Embryonic facial prominence (tissue), 1 donor: ENCODE measurements at regions not wholly inside any gene's neighbourhood (a gene's known extent, or its start where the extent isn't known, plus 50 kb on each side); places are given as distances from the start of the nearest gene placed in this dataset.

Experiments
- DNase-seq: peaks from one replicate; pipeline ENCODE4 v3.0.0-alpha.2; 2016; ENCODE audit errors: extremely low spot score

DNA sequence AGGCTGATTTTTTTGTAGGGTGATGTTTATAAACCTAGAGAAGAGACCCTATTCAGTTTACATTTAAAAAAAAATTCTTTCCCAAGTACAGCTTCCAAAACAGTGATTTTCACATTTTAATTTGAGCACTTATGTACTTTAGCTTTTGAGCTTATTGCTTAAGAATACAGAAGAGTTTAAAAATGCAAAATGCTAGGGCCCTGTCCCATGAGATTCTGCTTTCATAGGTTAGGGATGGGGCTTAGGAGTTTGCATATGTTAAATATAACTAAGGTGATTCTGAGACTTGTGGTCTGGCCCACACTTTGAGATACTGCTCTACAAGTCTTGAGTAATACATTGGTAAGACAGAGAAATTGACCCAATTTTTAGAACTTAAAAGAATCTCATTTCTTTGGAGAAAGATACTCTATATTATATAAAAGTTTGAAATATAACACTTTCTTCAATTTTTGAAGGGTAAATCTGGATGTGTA, 137.3 kb upstream of the CWC22 start:
- DNase-seq, result no peak

DNA sequence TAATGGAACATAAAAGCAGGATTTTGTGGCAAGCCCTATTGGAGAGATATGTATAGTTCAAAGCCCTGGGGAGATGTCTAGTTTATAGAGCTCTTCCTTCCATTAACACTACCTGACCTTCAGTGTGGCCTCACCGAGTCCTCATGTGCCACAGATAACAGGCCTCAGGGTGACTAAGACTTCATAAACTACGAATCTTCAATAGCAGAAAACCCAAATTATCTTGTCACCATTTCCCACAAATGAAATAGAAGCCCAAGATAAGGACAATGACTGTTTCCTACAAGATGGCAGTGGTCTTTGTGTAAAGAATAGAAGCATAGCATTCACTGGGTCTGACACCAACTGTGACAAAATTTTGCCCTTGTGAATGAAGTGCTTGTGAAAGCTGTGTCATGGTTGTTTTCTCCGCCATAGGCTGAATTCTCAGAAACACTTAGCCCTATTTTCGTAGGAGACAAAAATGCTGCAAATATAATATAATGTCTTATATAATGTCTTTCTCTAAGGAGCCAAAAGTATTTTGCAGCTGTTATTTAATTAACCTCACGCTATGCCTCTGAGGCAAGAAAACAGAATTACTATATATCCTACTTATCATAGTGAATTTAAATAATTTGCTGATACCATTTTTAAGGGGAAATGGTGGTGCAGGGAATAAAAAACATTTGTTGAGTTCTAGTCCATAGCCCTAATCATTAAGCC, 136.7 kb upstream of the CWC22 start:
- no peak for DNase-seq

DNA sequence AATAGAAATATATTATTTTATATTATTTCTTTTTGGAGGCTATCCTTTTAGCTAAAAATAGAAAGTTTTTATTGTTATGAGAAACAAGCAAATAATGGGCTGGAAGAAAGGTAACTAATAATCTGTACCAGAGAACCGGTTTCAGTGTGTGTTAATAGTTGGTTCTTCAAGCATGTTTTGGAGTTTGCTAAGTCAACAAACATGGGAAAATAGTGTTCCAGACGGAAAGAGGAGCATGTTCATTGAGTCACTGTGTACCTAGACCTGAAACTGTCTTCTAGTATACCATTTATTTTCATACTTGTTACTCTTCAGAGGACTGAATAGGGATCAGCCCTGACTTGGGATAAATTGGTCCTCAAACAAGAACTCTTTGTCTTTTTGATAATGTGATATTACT, 134.5 kb upstream of the CWC22 start:
- DNase-seq, result no peak

DNA sequence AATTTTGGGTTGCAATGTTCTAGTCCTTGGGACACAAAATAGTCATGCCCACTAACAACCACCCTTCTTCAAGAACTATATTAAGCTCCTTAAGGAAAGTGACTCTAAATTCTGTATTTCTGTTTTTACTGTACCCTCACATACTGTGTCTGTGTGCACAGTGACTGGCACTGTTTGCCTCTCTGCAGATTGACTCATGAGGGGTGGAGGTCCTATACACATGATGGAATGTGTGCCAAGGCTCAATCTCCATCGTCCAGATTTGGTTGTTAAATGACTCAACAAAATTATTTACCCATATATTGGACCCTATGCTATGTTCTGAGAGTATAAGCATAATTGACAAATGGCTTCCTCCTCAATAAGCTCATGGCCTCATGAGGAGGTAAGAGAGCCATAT, 126.6 kb upstream of the CWC22 start:
- DNase-seq, result no peak

DNA sequence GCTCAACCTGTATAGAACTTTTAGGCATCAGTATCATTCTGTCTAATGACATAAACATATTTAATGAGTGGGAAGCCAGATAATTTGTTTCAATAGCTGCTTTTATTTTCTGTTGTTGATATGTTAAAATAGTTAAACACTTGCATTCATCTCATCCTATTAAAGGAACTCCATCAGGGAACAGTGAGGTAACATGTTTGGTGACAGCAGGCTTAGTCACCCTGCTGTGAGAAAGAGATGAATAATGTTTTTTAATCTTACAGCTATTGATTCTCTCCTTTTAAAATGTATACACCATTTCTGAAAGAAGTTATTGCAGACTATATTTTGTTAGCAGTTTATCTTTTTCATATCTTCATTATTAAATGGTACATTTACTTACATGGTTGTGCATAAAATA, 123.3 kb upstream of the CWC22 start:
- DNase-seq, result no peak

DNA sequence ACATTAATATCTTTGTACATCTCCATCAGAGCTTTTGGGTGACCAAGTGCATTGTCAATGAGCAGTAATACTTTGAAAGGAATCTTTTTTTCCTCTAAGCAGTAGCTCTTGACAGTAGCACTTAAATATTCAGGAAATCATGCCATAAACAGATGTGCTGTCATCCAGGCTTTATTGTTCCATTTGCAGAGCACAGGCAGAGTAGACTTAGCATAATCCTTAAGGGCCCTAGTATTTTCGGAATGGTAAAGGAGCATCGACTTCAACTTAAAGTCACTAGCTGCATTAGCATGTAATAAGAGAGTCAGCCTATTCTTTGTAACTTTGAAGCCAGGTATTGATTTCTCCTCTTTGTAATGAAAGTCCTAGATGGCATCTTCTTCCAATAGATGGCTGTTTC, 121.8 kb upstream of the CWC22 start:
- DNase-seq, result no peak

DNA sequence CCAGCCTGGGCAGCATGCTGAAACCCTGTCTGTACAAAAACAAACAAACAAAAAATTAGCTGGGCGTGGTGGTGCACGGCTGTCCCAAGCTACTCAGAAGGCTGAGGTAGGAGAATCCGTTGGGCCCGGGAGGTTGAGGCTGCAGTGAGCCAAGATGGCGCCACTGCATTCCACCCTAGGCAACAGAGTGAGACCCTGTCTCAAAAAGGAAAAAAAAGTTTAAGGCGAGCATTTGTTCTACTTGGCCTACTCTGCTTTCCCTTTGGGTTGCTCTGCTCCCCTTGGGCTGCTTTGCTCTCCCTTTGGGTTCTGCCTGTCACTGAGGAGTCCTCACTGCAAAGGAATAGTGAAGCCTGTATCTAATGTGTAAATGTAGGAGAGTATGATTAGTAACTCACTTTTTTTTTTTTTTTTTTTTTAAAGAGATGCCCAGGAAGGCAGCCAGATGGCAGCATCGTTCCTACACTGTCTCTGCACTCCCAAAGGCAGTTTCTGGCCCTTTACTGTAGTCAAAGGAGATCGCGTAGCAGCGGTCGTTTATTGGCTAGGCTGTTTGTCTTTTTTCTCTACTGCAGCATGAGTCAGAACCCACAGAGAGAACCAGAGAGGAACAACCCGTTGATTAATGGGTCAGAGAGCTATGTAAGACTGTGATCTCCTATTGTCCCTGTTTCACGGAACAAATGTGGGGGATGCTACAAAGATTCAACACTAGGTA, 118.3 kb upstream of the CWC22 start:
- DNase-seq, result peak; percentile 51

DNA sequence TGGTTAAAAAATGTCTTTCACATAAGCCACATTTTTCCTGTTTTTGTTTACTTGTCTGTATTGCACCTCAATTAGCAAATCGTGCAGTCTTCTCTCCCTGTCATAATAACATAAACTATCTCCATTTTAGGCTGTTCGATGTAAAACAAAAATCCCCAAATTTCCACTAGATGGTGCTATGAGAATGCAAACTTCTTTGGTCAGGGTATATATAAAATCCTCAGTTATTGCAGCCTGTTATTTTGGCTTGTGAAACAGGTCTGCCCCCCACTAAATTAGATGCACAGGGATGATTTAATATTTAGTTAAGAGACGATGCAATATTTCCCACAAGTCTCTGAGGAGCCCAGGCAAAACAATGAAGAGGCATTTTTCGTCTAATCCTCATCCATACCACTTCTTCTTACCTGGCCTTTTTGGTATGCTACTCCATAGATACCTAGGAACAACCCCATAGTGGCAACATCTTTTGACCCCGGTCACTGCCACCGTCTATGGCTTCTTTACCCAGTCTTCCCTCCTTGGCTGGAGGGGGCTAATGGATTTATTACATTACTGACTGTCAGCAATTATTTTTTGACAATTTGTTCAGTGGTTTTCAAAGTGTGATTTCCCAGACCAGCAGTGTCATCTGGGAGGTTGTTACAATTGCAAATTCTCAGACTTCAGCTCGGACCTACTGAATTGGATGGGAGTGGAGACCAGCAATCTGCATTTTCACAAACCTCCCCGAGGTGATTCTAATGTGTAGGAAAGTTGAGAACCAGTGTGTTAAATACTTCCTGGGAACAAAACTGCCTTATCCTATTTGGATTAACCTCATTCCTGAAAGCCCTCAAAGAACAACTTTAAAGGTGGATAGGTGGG, 117.4 kb upstream of the CWC22 start:
- peak; percentile 40 for DNase-seq

DNA sequence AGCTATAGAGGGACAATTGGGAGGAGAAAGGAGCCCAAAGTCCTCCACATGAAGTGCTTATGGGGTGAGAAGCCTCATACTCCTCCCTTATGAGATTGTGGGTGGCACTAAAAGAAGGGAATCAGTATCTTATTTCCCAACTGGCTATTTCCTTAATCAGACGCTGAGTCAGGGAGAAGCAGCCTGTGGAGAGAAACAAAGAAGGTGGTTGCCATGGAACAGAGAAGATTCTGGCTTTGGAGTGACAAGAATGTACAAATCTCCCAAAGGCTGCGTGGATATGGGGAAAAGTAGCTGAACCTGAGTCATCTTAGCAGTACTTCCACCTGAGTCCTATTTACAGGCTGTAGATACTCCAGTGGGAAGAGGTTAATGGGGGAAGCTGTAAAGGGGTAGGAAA, 115.8 kb upstream of the CWC22 start:
- no peak for DNase-seq

DNA sequence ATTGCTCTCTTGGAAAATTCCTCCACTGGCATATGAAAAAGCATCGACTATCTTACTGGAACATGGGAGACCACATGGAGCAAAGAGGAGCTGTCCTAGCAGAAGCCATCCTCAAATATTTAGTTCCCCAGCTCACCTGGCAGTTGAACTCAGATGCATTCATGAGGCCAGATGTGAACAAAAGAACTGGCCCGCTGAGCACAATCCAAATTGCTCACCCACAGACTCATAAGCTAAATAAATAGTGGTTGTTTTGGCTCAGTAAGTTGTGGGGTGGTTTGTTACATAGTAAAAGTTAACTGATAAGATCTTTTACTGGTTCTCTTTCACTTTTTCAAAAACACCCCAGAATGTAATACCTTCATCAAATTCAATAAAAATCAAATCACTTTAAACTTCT, 108.6 kb upstream of the CWC22 start:
- DNase-seq, result no peak

DNA sequence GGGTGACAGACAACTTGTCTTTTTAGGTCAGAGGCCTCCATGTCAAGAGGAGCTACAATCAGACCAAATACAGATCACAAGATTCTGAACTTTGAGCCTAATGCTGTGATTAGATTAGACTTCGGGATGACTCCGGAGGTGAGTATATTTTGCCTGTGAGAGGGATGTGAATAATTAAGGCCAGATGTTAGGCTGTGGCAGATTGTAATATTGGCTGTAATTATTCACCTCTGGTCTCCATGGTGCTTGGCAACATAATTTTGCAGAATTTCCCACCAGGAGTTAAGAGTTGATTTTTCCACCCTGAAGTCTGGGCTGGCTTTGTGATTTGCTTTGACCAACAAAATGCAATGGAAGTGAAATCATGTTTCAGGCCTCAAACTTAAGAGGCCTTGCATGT, 108.2 kb upstream of the CWC22 start:
- DNase-seq, result no peak

DNA sequence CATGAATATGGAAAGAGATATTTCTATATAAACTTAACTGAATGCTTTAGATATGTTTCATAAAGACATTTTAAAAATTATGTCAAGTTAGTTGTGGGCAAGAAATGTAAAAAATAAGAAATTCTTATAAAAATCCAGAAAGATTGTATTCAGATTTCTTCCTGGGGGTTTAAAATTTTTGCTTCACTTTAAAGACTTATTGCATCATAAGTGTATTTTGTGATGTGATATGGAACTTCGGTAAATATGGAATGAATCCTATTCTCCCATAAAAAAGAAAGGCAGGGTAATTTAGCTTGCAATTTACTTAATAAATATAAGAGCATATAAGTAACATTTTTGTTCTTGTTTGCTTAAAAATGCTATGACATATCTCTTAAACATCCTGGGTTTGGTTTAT, 104.8 kb upstream of the CWC22 start:
- no peak for DNase-seq

DNA sequence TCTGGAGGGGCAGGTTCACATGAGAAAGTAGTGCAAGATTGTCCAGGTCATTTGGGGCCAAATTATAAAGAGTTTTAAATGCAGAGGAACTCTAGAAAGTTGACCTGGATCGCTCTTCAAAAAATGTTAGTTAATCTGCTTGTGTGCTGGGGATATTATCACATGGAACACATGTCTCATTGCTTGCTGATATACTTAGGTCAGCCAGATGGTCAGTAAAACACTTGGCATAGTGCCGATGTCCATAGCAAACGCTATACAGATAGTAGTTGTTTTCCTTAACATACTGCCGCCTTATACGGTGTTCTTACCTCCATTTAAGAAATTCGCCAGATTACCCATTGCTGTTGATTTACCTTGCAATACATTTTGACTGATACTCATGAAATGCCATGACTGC, 103.4 kb upstream of the CWC22 start:
- no peak for DNase-seq

DNA sequence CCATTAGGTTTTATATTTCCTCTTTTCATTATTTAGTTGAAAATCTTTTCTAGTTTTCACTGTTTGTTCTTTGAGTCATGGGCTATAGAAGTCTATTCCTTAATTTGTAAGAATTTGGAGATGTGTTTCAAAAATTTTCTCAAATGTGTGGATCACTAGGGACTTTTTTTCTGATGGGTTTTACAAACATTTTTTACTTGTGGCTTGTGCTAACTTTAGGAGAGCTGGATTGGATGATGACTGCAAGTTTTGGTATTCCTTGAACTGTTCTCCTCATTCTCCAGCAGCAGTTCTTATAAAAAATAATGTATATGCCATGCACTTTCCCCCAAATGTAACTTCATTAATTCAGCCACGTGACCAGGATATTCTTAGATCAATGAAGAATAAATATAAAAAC, 94.7 kb upstream of the CWC22 start:
- DNase-seq, result no peak

DNA sequence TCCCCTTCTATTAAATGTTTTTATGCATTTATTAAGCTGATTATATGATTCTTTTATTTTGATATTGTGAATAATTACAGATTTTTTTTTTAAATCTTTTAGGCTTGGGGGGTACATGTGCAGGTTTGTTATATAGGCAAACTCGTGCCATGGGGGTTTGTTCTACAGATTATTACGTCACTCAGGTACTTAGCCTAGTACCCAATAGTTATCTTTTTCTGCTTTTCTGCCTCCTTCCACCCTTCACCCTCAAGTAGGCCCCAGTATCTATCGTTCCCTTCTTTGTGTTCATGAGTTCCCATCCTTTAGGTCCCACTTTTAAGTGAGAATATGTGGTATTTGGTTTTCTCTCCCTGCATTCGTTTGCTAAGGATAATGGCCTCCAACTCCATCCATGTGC, 92.2 kb upstream of the CWC22 start:
- DNase-seq, result no peak

DNA sequence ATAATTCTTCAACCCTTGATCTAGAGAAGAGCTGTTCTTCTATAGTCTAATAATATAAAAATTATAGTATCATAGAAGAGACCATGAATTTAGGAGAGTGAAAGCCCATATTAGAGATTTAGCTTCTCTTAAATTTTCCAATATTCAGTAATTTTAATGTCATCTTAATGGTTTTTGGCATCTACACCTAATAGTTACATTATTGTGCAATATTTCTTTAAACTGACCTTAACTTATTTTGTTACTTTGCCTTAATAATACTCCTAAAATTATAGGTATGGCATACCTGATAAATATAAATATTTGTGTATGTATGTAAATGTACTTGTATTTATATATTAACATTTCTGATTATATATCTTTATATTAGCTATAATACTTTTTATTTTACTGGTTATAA, 78.0 kb upstream of the CWC22 start:
- no peak for DNase-seq

DNA sequence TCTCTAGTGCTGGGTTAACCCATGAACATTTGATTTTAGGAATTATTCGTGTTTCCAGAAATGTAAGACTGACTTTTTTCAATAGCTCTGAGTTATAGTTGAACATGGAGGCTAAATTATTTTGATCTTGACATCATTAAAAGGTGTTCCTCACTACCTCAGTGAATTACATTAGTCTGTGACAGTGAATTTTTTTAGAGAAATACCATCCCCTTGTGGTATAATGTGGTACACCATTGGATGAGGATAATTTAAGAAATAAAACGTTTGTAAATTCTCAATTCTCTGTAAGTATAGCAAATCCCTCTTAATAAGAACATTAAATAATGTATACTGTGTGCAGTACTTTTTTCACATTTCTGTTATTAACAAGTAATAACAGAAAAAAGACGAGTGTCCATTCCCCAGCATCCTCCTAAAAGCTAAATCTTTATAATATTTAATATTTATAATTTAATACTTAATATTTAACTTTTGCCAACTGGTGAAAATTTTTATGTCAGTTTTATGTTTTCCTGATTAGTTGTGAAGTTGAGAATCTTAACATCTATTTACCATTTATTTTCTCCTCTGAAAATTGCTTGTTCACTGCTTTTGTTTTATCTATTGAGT, 70.3 kb upstream of the CWC22 start:
- no peak for DNase-seq

DNA sequence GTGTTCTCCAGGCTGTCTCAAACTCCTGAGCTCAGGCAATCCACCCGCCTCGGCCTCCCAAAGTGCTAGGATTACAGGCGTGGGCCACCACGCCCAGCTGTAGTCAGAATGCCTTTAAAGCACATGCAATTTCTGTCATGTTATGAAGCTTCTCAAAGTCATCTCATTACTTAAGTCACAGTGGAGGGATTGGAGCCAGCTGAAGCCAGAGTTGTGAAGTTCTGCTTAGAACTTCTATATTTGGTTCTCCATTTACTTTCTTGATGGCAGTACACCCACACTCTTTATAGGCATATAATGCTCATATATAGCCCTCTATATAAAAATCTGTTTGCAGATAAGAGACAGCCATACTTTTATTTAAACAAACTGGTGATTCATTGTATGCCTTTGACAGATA, 68.8 kb upstream of the CWC22 start:
- DNase-seq, result no peak

DNA sequence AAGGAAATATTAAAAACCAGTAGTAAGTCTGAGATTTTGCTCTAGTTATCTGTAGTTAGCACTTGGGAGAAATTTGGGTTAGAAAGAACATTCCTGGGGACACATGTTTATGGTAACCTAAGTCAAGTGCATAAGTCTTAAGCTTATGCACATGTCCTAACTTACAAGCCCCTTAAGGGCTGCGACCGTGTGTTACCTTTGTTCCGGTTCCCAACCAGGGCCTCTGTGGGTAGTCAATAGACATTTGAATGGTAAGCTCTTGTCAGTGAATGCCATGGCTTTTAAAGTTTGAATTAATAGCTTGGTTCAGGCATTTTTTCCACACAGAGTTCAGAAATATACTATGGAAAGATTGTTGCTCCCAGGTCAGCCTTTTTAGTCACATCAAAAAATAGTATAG, 64.7 kb upstream of the CWC22 start:
- no peak for DNase-seq

DNA sequence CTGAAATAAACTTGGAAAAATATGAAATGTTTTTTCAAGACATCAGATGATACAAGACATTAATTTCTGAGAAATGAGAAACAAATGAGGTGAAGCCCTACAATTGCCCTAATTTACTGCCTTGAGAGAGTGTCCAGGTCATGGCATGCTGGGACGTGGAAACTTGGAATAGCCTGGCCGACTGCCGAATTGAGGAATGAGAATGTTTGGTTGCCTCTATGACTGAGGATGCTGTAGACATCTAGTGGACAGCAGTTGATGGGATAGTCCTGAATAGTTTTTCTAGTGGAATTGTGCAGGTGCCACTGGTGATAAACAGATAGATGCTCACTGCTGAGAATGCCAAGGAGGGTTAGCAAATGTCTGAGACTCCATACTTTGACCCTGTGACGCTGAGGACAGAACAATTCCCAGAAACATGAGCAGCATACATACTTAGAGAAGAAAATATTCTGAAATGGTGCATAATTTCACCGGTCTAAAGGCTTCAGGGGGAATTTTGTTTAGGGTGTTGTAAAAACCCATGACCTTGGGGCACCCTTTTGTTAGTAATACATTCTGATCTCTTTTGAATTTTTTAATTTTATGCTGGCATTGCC, 56.5 kb upstream of the CWC22 start:
- DNase-seq, result no peak

DNA sequence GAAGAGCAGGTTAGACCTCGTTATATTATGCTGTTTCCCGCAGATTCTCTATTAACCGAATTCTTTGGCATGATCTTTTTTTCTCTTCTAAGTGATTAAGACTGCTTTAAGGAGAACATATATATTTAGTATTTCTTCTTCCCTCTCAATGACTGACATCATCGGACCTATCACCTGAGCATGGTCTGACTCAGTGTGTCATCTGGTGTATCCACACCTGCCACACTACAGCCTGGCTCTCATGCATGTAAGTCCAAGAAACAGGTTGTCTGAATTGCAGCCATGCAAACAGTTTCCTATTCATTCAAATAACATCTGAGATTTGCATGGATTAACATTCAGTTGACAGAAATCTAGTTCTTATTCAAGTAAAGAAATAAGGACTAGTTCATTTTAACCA, 55.1 kb upstream of the CWC22 start:
- DNase-seq, result no peak

DNA sequence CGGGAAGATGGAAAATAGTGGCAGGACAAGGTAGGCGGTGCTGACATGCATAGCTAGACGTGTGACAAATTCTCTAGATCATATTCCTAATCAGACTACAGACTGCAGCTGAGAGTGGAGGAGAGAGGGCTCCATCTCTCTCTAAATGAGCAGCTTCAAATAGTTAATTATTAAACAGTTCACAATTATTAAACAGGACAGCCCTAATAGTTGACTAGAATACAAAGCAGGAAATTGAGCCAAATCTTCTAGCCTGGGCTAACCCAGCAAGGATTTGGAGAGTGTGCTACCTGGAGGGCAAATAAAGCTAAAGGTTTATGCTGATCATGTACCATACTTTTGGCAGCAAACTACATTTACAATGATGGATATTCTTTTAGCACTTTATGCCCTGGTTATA, 54.4 kb upstream of the CWC22 start:
- DNase-seq, result no peak
